Neural cell (in vitro differentiated cells): ENCODE measurements at regions not wholly inside any gene's neighbourhood (a gene's known extent, or its start where the extent isn't known, plus 50 kb on each side); places are given as distances from the start of the nearest gene placed in this dataset.

ENCODE experiments used
- H2AFZ ChIP-seq: fragments of 200-600, 300-800 bp; sonication (generic), shearing (Covaris generic); 2 replicates; pipeline ENCODE4 v1.6.0; 2014; ENCODE audit warnings: low read depth, mild to moderate bottlenecking, antibody characterized with exemption, low read length, moderate library complexity
- H3F3A ChIP-seq: fragments of 200-600 bp; shearing (Covaris generic); 2 replicates; pipeline ENCODE4 v1.6.1; 2016; ENCODE audit warnings: mild to moderate bottlenecking, moderate library complexity, mixed read lengths, antibody characterized with exemption, low read length; ENCODE audit not compliant: insufficient read depth, poor library complexity, severe bottlenecking
- H3K27ac ChIP-seq: fragments of 200-600, 300-800 bp; sonication (generic), shearing (Covaris generic); 2 replicates; pipeline ENCODE4 v1.5.1; 2014; ENCODE audit warnings: mild to moderate bottlenecking, low read length, moderate library complexity
- H3K27me3 ChIP-seq: fragments of 300-800, 200-600 bp; sonication (generic), shearing (Covaris generic); 2 replicates; pipeline ENCODE4 v1.6.0; 2014; ENCODE audit warnings: mild to moderate bottlenecking, low read depth, low read length, moderate library complexity; ENCODE audit not compliant: insufficient read depth
- H3K36me3 ChIP-seq: fragments of 300-800, 200-600 bp; sonication (generic), shearing (Covaris generic); 2 replicates; pipeline ENCODE4 v1.5.1; 2014; ENCODE audit warnings: mild to moderate bottlenecking, antibody characterized with exemption, low read length, moderate library complexity; ENCODE audit not compliant: insufficient read depth
- H3K4me2 ChIP-seq: fragments of 300-800, 200-600 bp; sonication (generic), shearing (Covaris generic); 2 replicates; pipeline ENCODE4 v1.6.0; 2014; ENCODE audit warnings: mild to moderate bottlenecking, low read length
- H3K4me3 ChIP-seq: fragments of 300-800, 200-600 bp; sonication (generic), shearing (Covaris generic); 2 replicates; pipeline ENCODE4 v1.5.1; 2014; ENCODE audit warnings: mild to moderate bottlenecking, low read length, moderate library complexity
- H3K79me2 ChIP-seq: fragments of 200-600 bp; shearing (Covaris generic); replicated peaks from 2 replicates; pipeline ENCODE4 v1.6.0; 2014; ENCODE audit warnings: mild to moderate bottlenecking, low read length, moderate library complexity; ENCODE audit not compliant: insufficient read depth
- H3K9ac ChIP-seq: fragments of 300-800, 200-600 bp; sonication (generic), shearing (Covaris generic); 2 replicates; pipeline ENCODE4 v1.6.1; 2016; ENCODE audit warnings: mild to moderate bottlenecking, low read length, mixed read lengths
- H3K9me2 ChIP-seq: fragments of 200-600 bp; shearing (Covaris generic); 2 replicates; pipeline ENCODE4 v1.6.1; 2016; ENCODE audit warnings: mild to moderate bottlenecking, low read length, mixed read lengths; ENCODE audit not compliant: insufficient read depth
- H3K9me3 ChIP-seq: fragments of 200-600, 300-800 bp; sonication (generic), shearing (Covaris generic); 2 replicates; pipeline ENCODE4 v1.6.1; 2016; ENCODE audit warnings: mild to moderate bottlenecking, mixed run types, low read length, moderate library complexity, mixed read lengths
- H4K20me1 ChIP-seq: fragments of 200-600 bp; shearing (Covaris generic); 2 replicates; pipeline ENCODE4 v1.6.1; 2016; ENCODE audit warnings: mild to moderate bottlenecking, mixed run types; ENCODE audit not compliant: insufficient read depth
- EP300 ChIP-seq: fragments of 450-650 bp; conservative IDR thresholded peaks from 2 replicates; pipeline ENCODE4 v1.6.1; 2014; ENCODE audit warnings: antibody characterized with exemption, mild to moderate bottlenecking, moderate library complexity; ENCODE audit not compliant: poor library complexity, severe bottlenecking
- EZH2 ChIP-seq: fragments of 200-600, 300-800 bp; shearing (Covaris generic), sonication (generic); IDR thresholded peaks from 2 replicates; pipeline ENCODE4 v1.6.1; 2014; ENCODE audit warnings: antibody characterized with exemption, low read length, borderline replicate concordance, mild to moderate bottlenecking; ENCODE audit not compliant: insufficient read depth, poor library complexity, severe bottlenecking
- MXI1 ChIP-seq: fragments of 450-650 bp; conservative IDR thresholded peaks from 2 replicates; pipeline ENCODE4 v1.6.1; 2014; ENCODE audit warnings: antibody characterized with exemption, mild to moderate bottlenecking; ENCODE audit not compliant: poor library complexity, severe bottlenecking
- POLR2AphosphoS5 ChIP-seq: IDR thresholded peaks from 2 replicates; pipeline ENCODE4 v1.6.1; 2012
- RAD21 ChIP-seq: fragments of 450-650 bp; conservative IDR thresholded peaks from 2 replicates; pipeline ENCODE4 v1.6.1; 2014; ENCODE audit warnings: antibody characterized with exemption, mild to moderate bottlenecking, moderate library complexity
- SMC3 ChIP-seq: fragments of 450-650 bp; conservative IDR thresholded peaks from 2 replicates; pipeline ENCODE4 v1.6.1; 2014; ENCODE audit warnings: antibody characterized with exemption, mild to moderate bottlenecking, moderate library complexity; ENCODE audit not compliant: poor library complexity
- TAF1 ChIP-seq: IDR thresholded peaks from 2 replicates; pipeline ENCODE4 v1.6.1; 2012; ENCODE audit warnings: low read depth
- TF ChIP-seq, protein P1 (sequence below): IDR thresholded peaks from 2 replicates; pipeline ENCODE4 v1.6.1; 2012; ENCODE audit warnings: borderline replicate concordance
- TF ChIP-seq, protein P2 (sequence below): fragments of 450-650 bp; IDR thresholded peaks from 2 replicates; pipeline ENCODE4 v1.5.1; 2014; ENCODE audit warnings: antibody characterized with exemption, mild to moderate bottlenecking, moderate library complexity; ENCODE audit not compliant: poor library complexity, severe bottlenecking

DNA sequence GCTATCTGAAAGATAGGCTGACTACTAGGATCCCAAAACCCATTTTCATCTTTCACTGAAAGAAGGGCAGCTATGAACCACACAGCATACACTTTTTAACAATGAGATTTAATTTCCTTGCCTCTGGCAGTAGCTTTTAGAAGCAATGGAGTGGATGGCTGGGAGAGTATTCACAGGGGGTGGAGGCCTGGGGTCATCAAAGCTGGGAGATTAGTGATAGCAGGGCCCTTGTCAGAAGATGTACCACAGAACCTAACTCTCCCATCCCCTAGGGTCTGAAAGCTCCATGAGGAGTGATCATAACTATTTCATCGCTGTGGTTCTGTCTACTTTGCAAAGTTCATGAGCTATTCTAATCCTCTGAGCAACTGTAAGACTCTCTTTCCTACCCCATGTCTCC lies 332.2 kb downstream of the PRELID2 start:
- Histone ChIP-seq H3K4me3 (no peak overlapping the region), H3K79me2 (no peaks in the 10 kb centered on the region), H3K9me2 (no peaks in the 10 kb centered on the region), H4K20me1 (no peaks in the 10 kb centered on the region), H3K36me3 (no peaks in the 10 kb centered on the region), H3K27me3 (no peaks in the 10 kb centered on the region), H3K9me3 (no peaks in the 10 kb centered on the region), H3K4me2 (no peak overlapping the region), H3F3A (no peaks in the 10 kb centered on the region), H3K9ac (no peak overlapping the region), H3K27ac (no peak overlapping the region), H2AFZ (no peak overlapping the region)
- TF ChIP-seq MXI1 (no peak), SMC3 (no peak), TAF1 (no peak), EZH2 (no peak), RAD21 (no peak), POLR2AphosphoS5 (no peak), EP300 (no peak)
- TF ChIP-seq, protein P1, sequence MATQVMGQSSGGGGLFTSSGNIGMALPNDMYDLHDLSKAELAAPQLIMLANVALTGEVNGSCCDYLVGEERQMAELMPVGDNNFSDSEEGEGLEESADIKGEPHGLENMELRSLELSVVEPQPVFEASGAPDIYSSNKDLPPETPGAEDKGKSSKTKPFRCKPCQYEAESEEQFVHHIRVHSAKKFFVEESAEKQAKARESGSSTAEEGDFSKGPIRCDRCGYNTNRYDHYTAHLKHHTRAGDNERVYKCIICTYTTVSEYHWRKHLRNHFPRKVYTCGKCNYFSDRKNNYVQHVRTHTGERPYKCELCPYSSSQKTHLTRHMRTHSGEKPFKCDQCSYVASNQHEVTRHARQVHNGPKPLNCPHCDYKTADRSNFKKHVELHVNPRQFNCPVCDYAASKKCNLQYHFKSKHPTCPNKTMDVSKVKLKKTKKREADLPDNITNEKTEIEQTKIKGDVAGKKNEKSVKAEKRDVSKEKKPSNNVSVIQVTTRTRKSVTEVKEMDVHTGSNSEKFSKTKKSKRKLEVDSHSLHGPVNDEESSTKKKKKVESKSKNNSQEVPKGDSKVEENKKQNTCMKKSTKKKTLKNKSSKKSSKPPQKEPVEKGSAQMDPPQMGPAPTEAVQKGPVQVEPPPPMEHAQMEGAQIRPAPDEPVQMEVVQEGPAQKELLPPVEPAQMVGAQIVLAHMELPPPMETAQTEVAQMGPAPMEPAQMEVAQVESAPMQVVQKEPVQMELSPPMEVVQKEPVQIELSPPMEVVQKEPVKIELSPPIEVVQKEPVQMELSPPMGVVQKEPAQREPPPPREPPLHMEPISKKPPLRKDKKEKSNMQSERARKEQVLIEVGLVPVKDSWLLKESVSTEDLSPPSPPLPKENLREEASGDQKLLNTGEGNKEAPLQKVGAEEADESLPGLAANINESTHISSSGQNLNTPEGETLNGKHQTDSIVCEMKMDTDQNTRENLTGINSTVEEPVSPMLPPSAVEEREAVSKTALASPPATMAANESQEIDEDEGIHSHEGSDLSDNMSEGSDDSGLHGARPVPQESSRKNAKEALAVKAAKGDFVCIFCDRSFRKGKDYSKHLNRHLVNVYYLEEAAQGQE, result no peak
- TF ChIP-seq, protein P2, sequence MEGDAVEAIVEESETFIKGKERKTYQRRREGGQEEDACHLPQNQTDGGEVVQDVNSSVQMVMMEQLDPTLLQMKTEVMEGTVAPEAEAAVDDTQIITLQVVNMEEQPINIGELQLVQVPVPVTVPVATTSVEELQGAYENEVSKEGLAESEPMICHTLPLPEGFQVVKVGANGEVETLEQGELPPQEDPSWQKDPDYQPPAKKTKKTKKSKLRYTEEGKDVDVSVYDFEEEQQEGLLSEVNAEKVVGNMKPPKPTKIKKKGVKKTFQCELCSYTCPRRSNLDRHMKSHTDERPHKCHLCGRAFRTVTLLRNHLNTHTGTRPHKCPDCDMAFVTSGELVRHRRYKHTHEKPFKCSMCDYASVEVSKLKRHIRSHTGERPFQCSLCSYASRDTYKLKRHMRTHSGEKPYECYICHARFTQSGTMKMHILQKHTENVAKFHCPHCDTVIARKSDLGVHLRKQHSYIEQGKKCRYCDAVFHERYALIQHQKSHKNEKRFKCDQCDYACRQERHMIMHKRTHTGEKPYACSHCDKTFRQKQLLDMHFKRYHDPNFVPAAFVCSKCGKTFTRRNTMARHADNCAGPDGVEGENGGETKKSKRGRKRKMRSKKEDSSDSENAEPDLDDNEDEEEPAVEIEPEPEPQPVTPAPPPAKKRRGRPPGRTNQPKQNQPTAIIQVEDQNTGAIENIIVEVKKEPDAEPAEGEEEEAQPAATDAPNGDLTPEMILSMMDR, result no peak

DNA sequence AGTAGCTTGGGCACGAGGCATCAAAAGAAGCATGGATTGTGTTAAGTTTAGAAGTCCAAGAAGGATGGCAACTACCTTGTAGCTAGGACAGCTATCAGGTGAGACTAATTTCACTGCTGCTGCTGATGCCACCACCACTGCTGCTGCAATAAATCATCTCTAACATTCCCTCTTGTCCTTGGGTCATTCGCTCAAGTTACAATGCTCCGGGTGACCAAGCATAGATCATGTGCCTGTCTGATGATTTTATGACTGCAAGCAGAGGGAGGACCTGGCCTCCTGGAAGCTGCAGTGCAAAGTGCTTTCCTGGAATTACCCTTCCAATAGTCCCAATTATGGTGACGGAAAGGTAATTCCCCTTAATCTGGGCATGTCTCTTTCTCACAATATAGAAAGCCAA lies 334.4 kb downstream of the PRELID2 start:
- no peak overlapping the region for H2AFZ ChIP-seq

More for the DNA sequence above, 334.4 kb downstream of the PRELID2 start:
- H3K27ac ChIP-seq, result no peak overlapping the region
- H3K9me3 ChIP-seq, result no peaks in the 10 kb centered on the region
- H3K4me3 ChIP-seq, result no peak overlapping the region
- H4K20me1 ChIP-seq, result no peaks in the 10 kb centered on the region
- no peak overlapping the region for H3K9ac ChIP-seq
- H3K9me2 ChIP-seq, result no peaks in the 10 kb centered on the region
- no peaks in the 10 kb centered on the region for H3K79me2 ChIP-seq
- no peaks in the 10 kb centered on the region for H3K27me3 ChIP-seq
- TF ChIP-seq, protein P2, result no peak
- TF ChIP-seq RAD21 (no peak), POLR2AphosphoS5 (no peak), TAF1 (no peak), SMC3 (no peak), EZH2 (no peak), MXI1 (no peak), EP300 (no peak)
- TF ChIP-seq, protein P1, result no peak
- H3K36me3 ChIP-seq, result no peaks in the 10 kb centered on the region
- H3K4me2 ChIP-seq, result no peak overlapping the region
- H3F3A ChIP-seq, result no peaks in the 10 kb centered on the region
